ENCODE measurements at regions not wholly inside any gene's neighbourhood (a gene's known extent, or its start where the extent isn't known, plus 50 kb on each side); places are given as distances from the start of the nearest gene placed in this dataset.
A peak's percentile ranks its signal among the peaks of the same experiment; 100 is the strongest.
"Not testable (repeated sequence)": the region's sequence is repeated elsewhere in the genome, so short reads cannot be mapped to it uniquely, and the experiment has no call there.

GRCh38 chr12:5280086-5280485 lies 151.8 kb upstream of the NTF3 start:
- Histone ChIP-seq H3K79me2 (ENCODE audit: low read depth) (no peaks in the 10 kb centered on the region), H3K36me3 (no peaks in the 10 kb centered on the region), H3K4me3 (no peak overlapping the region), H3F3A (ENCODE audit: low read depth) (no peaks in the 10 kb centered on the region), H4K20me1 (ENCODE audit: low read depth) (no peaks in the 10 kb centered on the region), H3K9me3 (ENCODE audit: low read depth) (no peaks in the 10 kb centered on the region), H3K27ac (no peak overlapping the region), H3K4me1 (no peaks in the 10 kb centered on the region), H2AFZ (replicated peaks) (no peak overlapping the region), H3K4me2 (no peak overlapping the region), H3K27me3 (no peaks in the 10 kb centered on the region), H3K9ac (no peak overlapping the region)
- Mint-ChIP-seq H3K4me1 (no peaks in the 10 kb centered on the region), H3K4me3 (no peak overlapping the region), H3K36me3 (no peaks in the 10 kb centered on the region), H3K27me3 (ENCODE audit: insufficient read depth, low read depth) (peaks cover 2% of the 10 kb centered on the region), H3K27ac (no peak overlapping the region), H3K9me3 (no peaks in the 10 kb centered on the region)
- DNase-seq (ENCODE audit: low spot score), result no peak
- TF ChIP-seq EZH2phosphoT487 (IDR thresholded peaks at IDR 0.05) (no peak), EZH2 (IDR thresholded peaks at IDR 0.05) (no peak)
- TF ChIP-seq, protein P1, sequence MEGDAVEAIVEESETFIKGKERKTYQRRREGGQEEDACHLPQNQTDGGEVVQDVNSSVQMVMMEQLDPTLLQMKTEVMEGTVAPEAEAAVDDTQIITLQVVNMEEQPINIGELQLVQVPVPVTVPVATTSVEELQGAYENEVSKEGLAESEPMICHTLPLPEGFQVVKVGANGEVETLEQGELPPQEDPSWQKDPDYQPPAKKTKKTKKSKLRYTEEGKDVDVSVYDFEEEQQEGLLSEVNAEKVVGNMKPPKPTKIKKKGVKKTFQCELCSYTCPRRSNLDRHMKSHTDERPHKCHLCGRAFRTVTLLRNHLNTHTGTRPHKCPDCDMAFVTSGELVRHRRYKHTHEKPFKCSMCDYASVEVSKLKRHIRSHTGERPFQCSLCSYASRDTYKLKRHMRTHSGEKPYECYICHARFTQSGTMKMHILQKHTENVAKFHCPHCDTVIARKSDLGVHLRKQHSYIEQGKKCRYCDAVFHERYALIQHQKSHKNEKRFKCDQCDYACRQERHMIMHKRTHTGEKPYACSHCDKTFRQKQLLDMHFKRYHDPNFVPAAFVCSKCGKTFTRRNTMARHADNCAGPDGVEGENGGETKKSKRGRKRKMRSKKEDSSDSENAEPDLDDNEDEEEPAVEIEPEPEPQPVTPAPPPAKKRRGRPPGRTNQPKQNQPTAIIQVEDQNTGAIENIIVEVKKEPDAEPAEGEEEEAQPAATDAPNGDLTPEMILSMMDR (IDR thresholded peaks at IDR 0.05), result no peak

DNA sequence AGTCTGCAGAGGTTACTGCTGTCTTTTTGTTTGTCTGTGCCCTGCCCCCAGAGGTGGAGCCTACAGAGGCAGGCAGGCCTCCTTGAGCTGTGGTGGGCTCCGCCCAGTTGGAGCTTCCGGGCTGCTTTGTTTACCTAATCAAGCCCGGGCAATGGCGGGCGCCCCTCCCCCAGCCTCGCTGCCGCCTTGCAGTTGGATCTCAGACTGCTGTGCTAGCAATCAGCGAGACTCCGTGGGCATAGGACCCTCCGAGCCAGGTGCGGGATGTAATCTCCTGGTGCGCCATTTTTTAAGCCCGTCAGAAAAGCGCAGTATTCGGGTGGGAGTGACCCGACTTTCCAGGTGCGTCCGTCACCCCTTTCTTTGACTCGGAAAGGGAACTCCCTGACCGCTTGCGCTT lies 141.5 kb upstream of the NTF3 start:
- DNase-seq (ENCODE audit: low spot score); H3K79me2 ChIP-seq (ENCODE audit: low read depth); H3K27me3 Mint-ChIP-seq (ENCODE audit: insufficient read depth, low read depth); H4K20me1 ChIP-seq (ENCODE audit: low read depth); H3K4me1 ChIP-seq; H3K36me3 Mint-ChIP-seq; H3K9me3 ChIP-seq (ENCODE audit: low read depth); H3K27ac ChIP-seq; H3K4me1 Mint-ChIP-seq; H3K9me3 Mint-ChIP-seq; H3F3A ChIP-seq (ENCODE audit: low read depth); H3K27ac Mint-ChIP-seq; H2AFZ ChIP-seq (replicated peaks); H3K4me3 Mint-ChIP-seq; H3K4me3 ChIP-seq; H3K9ac ChIP-seq; H3K36me3 ChIP-seq; H3K27me3 ChIP-seq: not testable (repeated sequence)
- H3K4me2 ChIP-seq, result peak overlapping the region; percentile 27

GRCh38 chr12:5292651-5293050 lies 139.3 kb upstream of the NTF3 start:
- no peaks in the 10 kb centered on the region for H3K36me3 ChIP-seq
- Mint-ChIP-seq H3K4me1 (no peaks in the 10 kb centered on the region), H3K36me3 (no peaks in the 10 kb centered on the region), H3K4me3 (no peak overlapping the region), H3K27ac (no peak overlapping the region), H3K27me3 (ENCODE audit: insufficient read depth, low read depth) (no peaks in the 10 kb centered on the region), H3K9me3 (no peaks in the 10 kb centered on the region)
- no peak overlapping the region for H3K27ac ChIP-seq
- no peaks in the 10 kb centered on the region for H3K9me3 ChIP-seq (ENCODE audit: low read depth)
- H3K4me1 ChIP-seq, result no peaks in the 10 kb centered on the region
- DNase-seq (ENCODE audit: low spot score), result no peak
- H3K27me3 ChIP-seq, result no peaks in the 10 kb centered on the region
- TF ChIP-seq EZH2phosphoT487 (IDR thresholded peaks at IDR 0.05) (no peak), EZH2 (IDR thresholded peaks at IDR 0.05) (no peak)
- TF ChIP-seq, protein P1 (IDR thresholded peaks at IDR 0.05), result no peak
- no peak overlapping the region for H2AFZ ChIP-seq (replicated peaks)
- no peak overlapping the region for H3K9ac ChIP-seq
- no peaks in the 10 kb centered on the region for H3K79me2 ChIP-seq (ENCODE audit: low read depth)
- no peak overlapping the region for H3K4me3 ChIP-seq
- no peaks in the 10 kb centered on the region for H4K20me1 ChIP-seq (ENCODE audit: low read depth)
- H3K4me2 ChIP-seq, result no peak overlapping the region
- H3F3A ChIP-seq (ENCODE audit: low read depth), result no peaks in the 10 kb centered on the region

GRCh38 chr12:5293773-5294172 lies 138.1 kb upstream of the NTF3 start:
- Histone ChIP-seq H2AFZ (replicated peaks) (no peak overlapping the region), H3F3A (ENCODE audit: low read depth) (no peaks in the 10 kb centered on the region), H3K9ac (no peak overlapping the region), H3K27me3 (no peaks in the 10 kb centered on the region), H3K27ac (no peak overlapping the region), H4K20me1 (ENCODE audit: low read depth) (no peaks in the 10 kb centered on the region), H3K9me3 (ENCODE audit: low read depth) (no peaks in the 10 kb centered on the region), H3K36me3 (no peaks in the 10 kb centered on the region), H3K4me3 (no peak overlapping the region), H3K4me2 (no peak overlapping the region), H3K4me1 (no peaks in the 10 kb centered on the region), H3K79me2 (ENCODE audit: low read depth) (no peaks in the 10 kb centered on the region)
- H3K4me3 Mint-ChIP-seq, result no peak overlapping the region
- H3K9me3 Mint-ChIP-seq, result no peaks in the 10 kb centered on the region
- TF ChIP-seq EZH2 (IDR thresholded peaks at IDR 0.05), result no peak
- TF ChIP-seq, protein P1 (IDR thresholded peaks at IDR 0.05), result no peak
- no peak for TF ChIP-seq EZH2phosphoT487 (IDR thresholded peaks at IDR 0.05)
- H3K27ac Mint-ChIP-seq, result no peak overlapping the region
- no peaks in the 10 kb centered on the region for H3K27me3 Mint-ChIP-seq (ENCODE audit: insufficient read depth, low read depth)
- DNase-seq (ENCODE audit: low spot score), result no peak
- no peaks in the 10 kb centered on the region for H3K4me1 Mint-ChIP-seq
- H3K36me3 Mint-ChIP-seq, result no peaks in the 10 kb centered on the region
